ENCODE measurements at regions not wholly inside any gene's neighbourhood (a gene's known extent, or its start where the extent isn't known, plus 50 kb on each side); places are given as distances from the start of the nearest gene placed in this dataset.

DNA sequence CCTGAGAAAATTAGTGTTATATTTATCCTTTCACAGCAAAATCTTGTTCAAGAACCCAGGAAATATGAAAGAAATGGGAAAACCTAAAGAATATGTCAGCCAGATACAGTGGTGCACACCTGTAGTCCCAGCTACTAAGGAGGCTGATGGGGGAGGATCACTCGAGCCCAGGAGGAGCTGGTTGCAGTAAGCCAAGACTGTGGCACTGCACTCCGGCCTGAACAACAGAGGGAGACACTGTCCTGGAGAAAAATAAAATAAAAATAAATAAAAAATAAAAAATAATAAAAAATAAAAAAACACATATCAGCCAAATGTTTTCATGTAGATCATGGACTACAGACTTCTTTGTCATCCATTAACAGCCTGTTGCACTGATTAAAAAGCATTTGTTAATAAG lies 244.8 kb upstream of the KLHL1 start:
- Histone ChIP-seq H3K9ac (no peak overlapping the region), H3K27me3 (ENCODE audit: insufficient read depth) (no peaks in the 10 kb centered on the region), H3F3A (replicated peaks; ENCODE audit: insufficient read depth) (no peaks in the 10 kb centered on the region), H3K79me2 (ENCODE audit: insufficient read depth) (no peaks in the 10 kb centered on the region), H4K20me1 (ENCODE audit: insufficient read depth) (no peaks in the 10 kb centered on the region), H3K4me2 (no peak overlapping the region), H3K9me2 (no peaks in the 10 kb centered on the region), H3K4me1 (ENCODE audit: control insufficient read depth in 1 of 2, insufficient read depth in 2 of 2, low read depth in 1 of 2, low read length in 1 of 2) (no peaks in the 10 kb centered on the region), H3K27ac (ENCODE audit: low read depth in 2 of 2, low read length in 1 of 2) (no peak overlapping the region), H2AFZ (ENCODE audit: low read depth) (no peak overlapping the region), H3K4me3 (ENCODE audit: low read depth in 2 of 2, low read length in 1 of 2) (no peak overlapping the region), H3K9me3 (no peaks in the 10 kb centered on the region), H3K36me3 (replicated peaks in 1 of 2; ENCODE audit: control insufficient read depth in 1 of 2, insufficient read depth in 2 of 2, low read length in 1 of 2) (no peaks in the 10 kb centered on the region)
- ChIA-PET CTCF (no interaction called here), POLR2A (no interaction called here)
- 15% methylated on average over 2 of the region's 2 CpGs for WGBS (ENCODE audit: low lambda C conversion rate)
- no peak for DNase-seq
- no peak for TF ChIP-seq SIN3A (IDR thresholded peaks at IDR 0.05; ENCODE audit: borderline replicate concordance, low read depth, low read length)

GRCh38 chr13:70347947-70348620 lies 239.8 kb upstream of the KLHL1 start:
- DNase-seq = no peak
- 70% methylated on average over 8 of the region's 8 CpGs for WGBS (ENCODE audit: low lambda C conversion rate)
- Histone ChIP-seq H3F3A (replicated peaks; ENCODE audit: insufficient read depth) (no peaks in the 10 kb centered on the region), H3K27me3 (ENCODE audit: insufficient read depth) (no peaks in the 10 kb centered on the region), H3K4me3 (ENCODE audit: low read depth in 2 of 2, low read length in 1 of 2) (no peak overlapping the region), H3K36me3 (replicated peaks in 1 of 2; ENCODE audit: control insufficient read depth in 1 of 2, insufficient read depth in 2 of 2, low read length in 1 of 2) (no peaks in the 10 kb centered on the region), H3K9ac (no peak overlapping the region), H3K4me2 (no peak overlapping the region), H2AFZ (ENCODE audit: low read depth) (no peak overlapping the region), H3K9me2 (no peaks in the 10 kb centered on the region), H3K27ac (ENCODE audit: low read depth in 2 of 2, low read length in 1 of 2) (no peak overlapping the region), H3K4me1 (ENCODE audit: control insufficient read depth in 1 of 2, insufficient read depth in 2 of 2, low read depth in 1 of 2, low read length in 1 of 2) (no peaks in the 10 kb centered on the region), H3K9me3 (no peaks in the 10 kb centered on the region), H4K20me1 (ENCODE audit: insufficient read depth) (no peaks in the 10 kb centered on the region), H3K79me2 (ENCODE audit: insufficient read depth) (no peaks in the 10 kb centered on the region)
- TF ChIP-seq FOXM1 (IDR thresholded peaks at IDR 0.05; ENCODE audit: low read depth) = no peak
- no peak for TF ChIP-seq NFIC (IDR thresholded peaks at IDR 0.05; ENCODE audit: borderline replicate concordance)
- no peak for TF ChIP-seq CHD2 (IDR thresholded peaks at IDR 0.05; ENCODE audit: low read length, partially characterized antibody)
- TF ChIP-seq EZH2phosphoT487 (IDR thresholded peaks at IDR 0.05; ENCODE audit: borderline replicate concordance, low read depth) = no peak
- TF ChIP-seq MEF2A (IDR thresholded peaks at IDR 0.05; ENCODE audit: borderline replicate concordance, low read depth) = no peak
- no peak for TF ChIP-seq RCOR1 (IDR thresholded peaks at IDR 0.05; ENCODE audit: low read length)
- no peak for TF ChIP-seq POLR2AphosphoS5 (IDR thresholded peaks at IDR 0.05; ENCODE audit: low read depth, low read length)
- TF ChIP-seq USF2 (IDR thresholded peaks at IDR 0.05; ENCODE audit: borderline replicate concordance, low read depth, low read length) = no peak
- TF ChIP-seq FOSL2 (IDR thresholded peaks at IDR 0.05; ENCODE audit: borderline replicate concordance, low read depth) = no peak
- TF ChIP-seq NRF1 (IDR thresholded peaks at IDR 0.05; ENCODE audit: low read depth, low read length) = no peak
- no peak for TF ChIP-seq PBX3 (IDR thresholded peaks at IDR 0.05)
- no peak for TF ChIP-seq SMC3 (IDR thresholded peaks at IDR 0.05; ENCODE audit: low read depth, low read length)
- TF ChIP-seq REST (IDR thresholded peaks at IDR 0.05; ENCODE audit: low read depth, low read length) = no peak
- TF ChIP-seq ZBTB33 (IDR thresholded peaks at IDR 0.05; ENCODE audit: borderline replicate concordance, low read depth) = no peak
- TF ChIP-seq YY1 (IDR thresholded peaks at IDR 0.05; ENCODE audit: low read depth) = no peak
- TF ChIP-seq ELF1 (IDR thresholded peaks at IDR 0.05) = no peak
- TF ChIP-seq RXRA (IDR thresholded peaks at IDR 0.05; ENCODE audit: borderline replicate concordance, low read depth) = no peak
- no peak for TF ChIP-seq EP300 (IDR thresholded peaks at IDR 0.05; ENCODE audit: borderline replicate concordance in 1 of 2, low read depth in 1 of 2, low read length in 1 of 2)
- no peak for TF ChIP-seq JUND (IDR thresholded peaks at IDR 0.05)
- POLR2A ChIA-PET = no interaction called here
- CTCF ChIA-PET = interaction anchor here (1.1 kb wide), 1 partner anchor 37 kb away, joined by 5 read pairs; no protein-coding TSS in a partner anchor
